ENCODE measurements at regions not wholly inside any gene's neighbourhood (a gene's known extent, or its start where the extent isn't known, plus 50 kb on each side); places are given as distances from the start of the nearest gene placed in this dataset.
"Not testable (repeated sequence)": the region's sequence is repeated elsewhere in the genome, so short reads cannot be mapped to it uniquely, and the experiment has no call there.

- H2BK20ac ChIP-seq (ENCODE audit: low read depth, low read length); H3K36me3 ChIP-seq (ENCODE audit: control insufficient read depth, insufficient read depth, low read length); H3K9me1 ChIP-seq (ENCODE audit: insufficient read depth, low read length); ATAC-seq (ENCODE audit: low read depth); POLR2A ChIA-PET (ENCODE audit: unreplicated experiment); H3K27me3 ChIP-seq (ENCODE audit: control insufficient read depth, insufficient read depth, low read length); H3K4me2 ChIP-seq (ENCODE audit: low read depth, low read length); H3K27ac ChIP-seq (ENCODE audit: insufficient read depth, low read length); H4K8ac ChIP-seq (ENCODE audit: low read depth in 2 of 2, low read length in 2 of 2); H2AFZ ChIP-seq (replicated peaks; ENCODE audit: low read length, poor library complexity); H3K4me1 ChIP-seq (ENCODE audit: control insufficient read depth, insufficient read depth, low read length); H3K56ac ChIP-seq (ENCODE audit: extremely low read depth, insufficient read depth, low read length); H4K20me1 ChIP-seq (ENCODE audit: insufficient read depth, low read length); DNase-seq; intact Hi-C loops (cut with micrococcal nuclease); H4K91ac ChIP-seq (ENCODE audit: insufficient read depth, low read depth, low read length); H2BK5ac ChIP-seq (ENCODE audit: low read depth, low read length, poor library complexity, severe bottlenecking); H2BK15ac ChIP-seq (ENCODE audit: low read depth, low read length); H2AK5ac ChIP-seq (ENCODE audit: low read depth, low read length); H3K9ac ChIP-seq (ENCODE audit: low read depth, low read length); H4K5ac ChIP-seq (ENCODE audit: low read depth, low read length); H3K9me3 ChIP-seq (ENCODE audit: control insufficient read depth, insufficient read depth, low read length); H3K18ac ChIP-seq (ENCODE audit: low read depth, low read length); H3K23ac ChIP-seq (ENCODE audit: low read depth, low read length); dilution Hi-C loops (cut with HindIII; ENCODE audit: low sequenced_read_pairs, unreplicated experiment); H2AK9ac ChIP-seq (replicated peaks; ENCODE audit: low read depth, low read length, poor library complexity); H3K4ac ChIP-seq (ENCODE audit: low read depth, low read length); H3K14ac ChIP-seq (replicated peaks; ENCODE audit: low read depth, low read length); H2BK120ac ChIP-seq (ENCODE audit: low read depth, low read length); H3K79me1 ChIP-seq (ENCODE audit: low read depth in 1 of 2, low read length in 2 of 2); BruUV-seq (replicated peaks); H3K4me3 ChIP-seq (ENCODE audit: insufficient read depth, low read depth, low read length): not testable (repeated sequence)
- WGBS, 2 experiments (ENCODE audit: extremely low coverage in 2 of 2, insufficient read length in 1 of 2): no CpG with 5 or more reads among the region's 27 CpGs
- in situ Hi-C loops (cut with MboI; ENCODE audit: low sequenced_read_pairs): loop anchor here (25.0 kb wide), 1 partner anchor 292 kb away; no protein-coding TSS in a partner anchor
- CTCF ChIA-PET: interaction anchor here (0.6 kb wide), 1 partner anchor 309 kb away, joined by 5 read pairs; no protein-coding TSS in a partner anchor
Measured at GRCh38 chr3:75579536-75579935, 84.6 kb upstream of the FRG2C start.

Measured in IMR-90 (cell line).